Lower leg skin (tissue), 3 donors: ENCODE measurements at regions not wholly inside any gene's neighbourhood (a gene's known extent, or its start where the extent isn't known, plus 50 kb on each side); places are given as distances from the start of the nearest gene placed in this dataset.

ENCODE experiments used
- POLR2A ChIP-seq, 2 donors: fragments of 450-650 bp; IDR thresholded peaks; one replicate each; pipeline ENCODE4 v1.6.1; 2016 to 2017; ENCODE audit warnings: antibody characterized with exemption in 2 of 2, mild to moderate bottlenecking in 1 of 2, moderate library complexity in 1 of 2
- TF ChIP-seq, protein P1 (sequence below), 3 donors: fragments of 450-650 bp; IDR thresholded peaks; one replicate each; pipeline ENCODE4 v1.5.1; 2016; ENCODE audit warnings: antibody characterized with exemption in 3 of 3, mild to moderate bottlenecking in 3 of 3, moderate library complexity in 2 of 3

DNA sequence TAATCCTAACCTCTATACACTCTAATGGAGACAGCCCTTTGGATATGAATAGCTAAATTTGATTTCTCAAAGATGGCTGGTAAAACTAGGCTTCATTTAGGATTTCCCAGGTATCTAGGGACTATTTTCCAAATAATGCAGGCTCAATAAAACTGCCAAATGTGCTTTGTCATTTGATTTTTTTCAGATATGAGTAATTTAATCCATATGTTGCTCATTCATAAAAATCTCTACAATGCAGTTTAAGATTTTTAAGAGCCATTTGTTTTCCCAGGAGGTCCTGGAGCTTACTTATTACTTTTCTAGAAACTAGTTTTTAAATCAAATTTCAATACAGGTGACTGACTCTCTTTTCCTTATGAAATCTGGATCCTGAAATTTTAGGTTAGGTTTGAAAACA, 349.3 kb upstream of the SLC24A2 start:
- TF ChIP-seq, protein P1, sequence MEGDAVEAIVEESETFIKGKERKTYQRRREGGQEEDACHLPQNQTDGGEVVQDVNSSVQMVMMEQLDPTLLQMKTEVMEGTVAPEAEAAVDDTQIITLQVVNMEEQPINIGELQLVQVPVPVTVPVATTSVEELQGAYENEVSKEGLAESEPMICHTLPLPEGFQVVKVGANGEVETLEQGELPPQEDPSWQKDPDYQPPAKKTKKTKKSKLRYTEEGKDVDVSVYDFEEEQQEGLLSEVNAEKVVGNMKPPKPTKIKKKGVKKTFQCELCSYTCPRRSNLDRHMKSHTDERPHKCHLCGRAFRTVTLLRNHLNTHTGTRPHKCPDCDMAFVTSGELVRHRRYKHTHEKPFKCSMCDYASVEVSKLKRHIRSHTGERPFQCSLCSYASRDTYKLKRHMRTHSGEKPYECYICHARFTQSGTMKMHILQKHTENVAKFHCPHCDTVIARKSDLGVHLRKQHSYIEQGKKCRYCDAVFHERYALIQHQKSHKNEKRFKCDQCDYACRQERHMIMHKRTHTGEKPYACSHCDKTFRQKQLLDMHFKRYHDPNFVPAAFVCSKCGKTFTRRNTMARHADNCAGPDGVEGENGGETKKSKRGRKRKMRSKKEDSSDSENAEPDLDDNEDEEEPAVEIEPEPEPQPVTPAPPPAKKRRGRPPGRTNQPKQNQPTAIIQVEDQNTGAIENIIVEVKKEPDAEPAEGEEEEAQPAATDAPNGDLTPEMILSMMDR (IDR thresholded peaks at IDR 0.05), result no peak
- TF ChIP-seq POLR2A (IDR thresholded peaks at IDR 0.05), result no peak
